HL-60 (cell line): ENCODE measurements at regions not wholly inside any gene's neighbourhood (a gene's known extent, or its start where the extent isn't known, plus 50 kb on each side); places are given as distances from the start of the nearest gene placed in this dataset.

Experiments used
- POLR2AphosphoS5 ChIP-seq: IDR thresholded peaks from 2 replicates; pipeline ENCODE4 v1.6.1; 2012; ENCODE audit warnings: low read depth
- REST ChIP-seq: IDR thresholded peaks from 2 replicates; pipeline ENCODE4 v1.6.1; 2012; ENCODE audit warnings: low read depth; ENCODE audit not compliant: insufficient replicate concordance
- SPI1 ChIP-seq: IDR thresholded peaks from 2 replicates; pipeline ENCODE4 v1.6.1; 2012; ENCODE audit warnings: low read depth, mild to moderate bottlenecking, borderline replicate concordance
- TF ChIP-seq, protein P1 (sequence below): IDR thresholded peaks from one replicate; pipeline ENCODE4 v1.5.1; 2011; ENCODE audit warnings: low read length, control low read depth, inconsistent platforms; ENCODE audit not compliant: insufficient read depth

DNA sequence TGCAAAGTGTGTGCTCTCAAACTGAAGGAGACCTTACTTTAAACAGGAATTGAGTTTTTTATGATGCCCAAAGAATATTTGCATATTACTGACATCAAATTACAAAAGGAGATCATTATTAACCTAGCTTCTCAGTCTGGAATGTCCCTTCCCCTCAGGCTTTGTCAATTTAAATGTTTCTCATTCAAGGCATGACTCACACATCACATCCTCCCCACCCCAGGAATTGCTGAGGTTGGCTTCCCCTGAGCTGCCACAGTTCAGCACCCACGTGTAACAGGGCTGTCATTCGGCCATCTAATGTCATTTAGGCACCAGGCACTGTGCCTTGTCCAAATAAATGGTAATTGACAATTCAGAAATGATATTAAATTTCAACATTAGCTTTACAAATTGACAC, 305.9 kb upstream of the MGMT start:
- TF ChIP-seq, protein P1, sequence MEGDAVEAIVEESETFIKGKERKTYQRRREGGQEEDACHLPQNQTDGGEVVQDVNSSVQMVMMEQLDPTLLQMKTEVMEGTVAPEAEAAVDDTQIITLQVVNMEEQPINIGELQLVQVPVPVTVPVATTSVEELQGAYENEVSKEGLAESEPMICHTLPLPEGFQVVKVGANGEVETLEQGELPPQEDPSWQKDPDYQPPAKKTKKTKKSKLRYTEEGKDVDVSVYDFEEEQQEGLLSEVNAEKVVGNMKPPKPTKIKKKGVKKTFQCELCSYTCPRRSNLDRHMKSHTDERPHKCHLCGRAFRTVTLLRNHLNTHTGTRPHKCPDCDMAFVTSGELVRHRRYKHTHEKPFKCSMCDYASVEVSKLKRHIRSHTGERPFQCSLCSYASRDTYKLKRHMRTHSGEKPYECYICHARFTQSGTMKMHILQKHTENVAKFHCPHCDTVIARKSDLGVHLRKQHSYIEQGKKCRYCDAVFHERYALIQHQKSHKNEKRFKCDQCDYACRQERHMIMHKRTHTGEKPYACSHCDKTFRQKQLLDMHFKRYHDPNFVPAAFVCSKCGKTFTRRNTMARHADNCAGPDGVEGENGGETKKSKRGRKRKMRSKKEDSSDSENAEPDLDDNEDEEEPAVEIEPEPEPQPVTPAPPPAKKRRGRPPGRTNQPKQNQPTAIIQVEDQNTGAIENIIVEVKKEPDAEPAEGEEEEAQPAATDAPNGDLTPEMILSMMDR = no peak
- TF ChIP-seq POLR2AphosphoS5 = no peak
- TF ChIP-seq SPI1 = no peak
- no peak for TF ChIP-seq REST
